ENCODE measurements at regions not wholly inside any gene's neighbourhood (a gene's known extent, or its start where the extent isn't known, plus 50 kb on each side); places are given as distances from the start of the nearest gene placed in this dataset.

DNA sequence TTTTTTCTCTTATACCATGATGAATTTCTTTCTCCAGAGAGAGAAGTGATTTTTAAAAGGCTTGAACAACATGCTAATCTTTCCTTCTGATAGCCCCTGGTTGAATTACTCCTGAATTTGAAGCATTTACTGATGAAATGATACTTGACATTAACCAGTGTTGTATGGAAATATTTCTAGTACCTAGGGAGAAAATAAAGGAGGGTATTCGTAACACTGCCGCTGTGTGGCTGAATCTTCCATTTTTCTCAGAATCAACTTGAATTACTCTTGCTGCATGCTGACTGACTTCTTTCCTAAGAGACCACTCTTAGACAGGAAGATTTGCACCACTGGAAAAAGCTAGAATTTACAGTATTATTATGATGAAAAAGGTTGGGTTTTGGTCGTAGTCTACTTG, 118.3 kb downstream of the FAT3 start:
- Histone ChIP-seq H3K36me3 (no peaks in the 10 kb centered on the region), H3K27ac (no peak overlapping the region), H3K9me3 (no peaks in the 10 kb centered on the region), H3K4me1 (no peaks in the 10 kb centered on the region), H3K27me3 (no peaks in the 10 kb centered on the region), H3K4me3 (no peak overlapping the region)
- TF ChIP-seq EP300 (IDR thresholded peaks at IDR 0.05; ENCODE audit: low read depth) (no peak), POLR2AphosphoS5 (IDR thresholded peaks at IDR 0.05) (no peak), POLR2A (IDR thresholded peaks at IDR 0.05) (no peak)
- TF ChIP-seq, protein P1, sequence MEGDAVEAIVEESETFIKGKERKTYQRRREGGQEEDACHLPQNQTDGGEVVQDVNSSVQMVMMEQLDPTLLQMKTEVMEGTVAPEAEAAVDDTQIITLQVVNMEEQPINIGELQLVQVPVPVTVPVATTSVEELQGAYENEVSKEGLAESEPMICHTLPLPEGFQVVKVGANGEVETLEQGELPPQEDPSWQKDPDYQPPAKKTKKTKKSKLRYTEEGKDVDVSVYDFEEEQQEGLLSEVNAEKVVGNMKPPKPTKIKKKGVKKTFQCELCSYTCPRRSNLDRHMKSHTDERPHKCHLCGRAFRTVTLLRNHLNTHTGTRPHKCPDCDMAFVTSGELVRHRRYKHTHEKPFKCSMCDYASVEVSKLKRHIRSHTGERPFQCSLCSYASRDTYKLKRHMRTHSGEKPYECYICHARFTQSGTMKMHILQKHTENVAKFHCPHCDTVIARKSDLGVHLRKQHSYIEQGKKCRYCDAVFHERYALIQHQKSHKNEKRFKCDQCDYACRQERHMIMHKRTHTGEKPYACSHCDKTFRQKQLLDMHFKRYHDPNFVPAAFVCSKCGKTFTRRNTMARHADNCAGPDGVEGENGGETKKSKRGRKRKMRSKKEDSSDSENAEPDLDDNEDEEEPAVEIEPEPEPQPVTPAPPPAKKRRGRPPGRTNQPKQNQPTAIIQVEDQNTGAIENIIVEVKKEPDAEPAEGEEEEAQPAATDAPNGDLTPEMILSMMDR (IDR thresholded peaks at IDR 0.05), result no peak
- intact Hi-C loops (cut with DNase I; ENCODE audit: low total_unique reads), result no loop called here
- 77 to 80% methylated on average over 3 of the region's 3 CpGs for WGBS, 2 donors (ENCODE audit: low coverage in 1 of 2)
- in situ Hi-C loops (cut with MboI; ENCODE audit: low pct_ligation_motif_present in 1 of 4, low pct_unique_long_range_greater_than_20kb in 1 of 4, low sequenced_read_pairs in 3 of 4), result no loop called here
- DNase-seq, result no peak

DNA sequence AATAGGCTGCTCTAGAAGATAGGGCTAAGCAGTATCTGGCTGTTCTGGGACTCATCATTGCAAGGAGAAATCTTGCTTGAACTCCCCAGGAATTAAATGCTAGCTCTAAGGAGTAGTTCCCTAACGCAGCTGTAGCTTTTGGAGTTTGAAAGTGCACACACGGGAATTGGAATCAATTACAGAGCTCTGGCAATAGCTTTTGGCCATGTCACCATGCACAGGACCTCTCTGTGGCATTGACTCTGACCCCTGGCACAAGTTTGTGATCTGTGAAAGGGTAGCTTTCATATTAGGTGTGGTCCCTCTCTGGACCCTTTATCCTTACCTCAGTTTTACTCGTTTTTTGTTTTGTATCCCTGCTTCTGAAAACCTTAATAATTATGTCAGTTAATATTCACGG, 121.6 kb downstream of the FAT3 start:
- H3K27ac ChIP-seq, result no peak overlapping the region
- H3K4me1 ChIP-seq, result no peaks in the 10 kb centered on the region
- no peaks in the 10 kb centered on the region for H3K27me3 ChIP-seq
- no peak overlapping the region for H3K4me3 ChIP-seq
- DNase-seq, result no peak
- WGBS, 2 donors (ENCODE audit: low coverage in 1 of 2), result 65 to 100% methylated on average over 1 to 4 of the region's 4 CpGs
- H3K9me3 ChIP-seq, result no peaks in the 10 kb centered on the region
- in situ Hi-C loops (cut with MboI; ENCODE audit: low pct_ligation_motif_present in 1 of 4, low pct_unique_long_range_greater_than_20kb in 1 of 4, low sequenced_read_pairs in 3 of 4) (no loop called here), intact Hi-C loops (cut with DNase I; ENCODE audit: low total_unique reads) (no loop called here)
- TF ChIP-seq POLR2A (IDR thresholded peaks at IDR 0.05) (no peak), POLR2AphosphoS5 (IDR thresholded peaks at IDR 0.05) (no peak), EP300 (IDR thresholded peaks at IDR 0.05; ENCODE audit: low read depth) (no peak)
- TF ChIP-seq, protein P1 (IDR thresholded peaks at IDR 0.05), result no peak
- H3K36me3 ChIP-seq, result no peaks in the 10 kb centered on the region

DNA sequence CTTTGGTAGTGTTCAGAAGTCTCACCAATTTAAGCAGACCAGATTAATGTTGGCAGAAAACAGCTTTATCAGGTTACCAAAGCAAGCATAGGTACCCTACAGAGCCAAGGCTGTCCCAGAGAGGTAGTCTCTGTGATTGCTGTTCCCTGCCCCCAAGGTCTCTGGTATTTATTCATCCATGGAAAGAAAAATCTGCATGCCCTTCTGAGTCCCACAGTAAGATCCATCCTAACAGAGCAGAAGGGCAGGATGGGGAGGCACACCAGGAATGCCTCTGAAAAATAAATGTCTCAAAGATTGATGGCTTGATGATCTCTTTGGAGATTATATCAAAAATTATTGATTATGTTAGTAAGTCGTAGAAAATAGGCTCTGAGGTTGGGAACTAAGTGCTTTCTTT, 122.8 kb downstream of the FAT3 start:
- Histone ChIP-seq H3K9me3 (no peaks in the 10 kb centered on the region), H3K27ac (no peak overlapping the region), H3K4me1 (no peaks in the 10 kb centered on the region), H3K36me3 (no peaks in the 10 kb centered on the region), H3K27me3 (no peaks in the 10 kb centered on the region), H3K4me3 (no peak overlapping the region)
- DNase-seq, result no peak
- in situ Hi-C loops (cut with MboI; ENCODE audit: low pct_ligation_motif_present in 1 of 4, low pct_unique_long_range_greater_than_20kb in 1 of 4, low sequenced_read_pairs in 3 of 4) (no loop called here), intact Hi-C loops (cut with DNase I; ENCODE audit: low total_unique reads) (no loop called here)
- 47 to 56% methylated on average over 1 of the region's 1 CpG for WGBS, 2 donors (ENCODE audit: low coverage in 1 of 2)
- TF ChIP-seq, protein P1 (IDR thresholded peaks at IDR 0.05), result no peak
- TF ChIP-seq EP300 (IDR thresholded peaks at IDR 0.05; ENCODE audit: low read depth) (no peak), POLR2AphosphoS5 (IDR thresholded peaks at IDR 0.05) (no peak), POLR2A (IDR thresholded peaks at IDR 0.05) (no peak)

DNA sequence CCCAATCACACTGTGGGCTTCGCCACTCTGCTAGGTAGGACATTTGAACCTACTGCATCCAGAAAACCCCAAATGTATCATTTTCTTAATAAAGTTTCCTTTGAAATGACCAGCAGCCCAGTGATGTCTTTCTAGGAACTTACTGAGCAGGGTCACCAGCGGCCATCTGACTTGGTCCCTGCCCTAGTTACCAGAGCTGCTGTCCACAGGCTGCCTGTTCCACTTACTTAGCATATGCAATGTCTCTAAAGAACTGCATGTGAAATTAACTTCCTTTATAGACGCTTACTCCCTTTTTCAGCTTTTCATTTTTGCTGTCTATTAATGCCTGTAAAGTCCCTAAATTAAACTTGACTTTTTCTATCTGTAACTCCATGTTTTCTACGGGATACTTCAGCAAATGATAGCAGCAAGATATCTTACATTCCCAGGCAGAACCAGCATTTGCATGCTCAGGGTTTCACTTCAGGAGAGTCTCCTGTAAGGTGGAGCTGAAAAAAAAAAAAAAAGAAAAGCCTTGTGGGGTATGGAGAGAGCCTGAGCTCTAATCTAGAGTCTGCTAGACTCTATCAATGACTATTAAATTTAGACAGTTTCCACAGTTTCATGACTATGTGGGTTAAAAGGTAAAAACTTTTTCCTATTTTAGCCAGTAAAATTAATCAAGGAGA, 125.0 kb downstream of the FAT3 start:
- intact Hi-C loops (cut with DNase I; ENCODE audit: low total_unique reads), result no loop called here
- Histone ChIP-seq H3K27ac (no peak overlapping the region), H3K27me3 (no peaks in the 10 kb centered on the region), H3K9me3 (no peaks in the 10 kb centered on the region), H3K4me1 (no peaks in the 10 kb centered on the region), H3K4me3 (no peak overlapping the region), H3K36me3 (no peaks in the 10 kb centered on the region)
- TF ChIP-seq, protein P1 (IDR thresholded peaks at IDR 0.05), result no peak
- no peak for TF ChIP-seq EP300 (IDR thresholded peaks at IDR 0.05; ENCODE audit: low read depth)
- no peak for TF ChIP-seq POLR2A (IDR thresholded peaks at IDR 0.05)
- TF ChIP-seq POLR2AphosphoS5 (IDR thresholded peaks at IDR 0.05), result no peak
- no peak for DNase-seq
- in situ Hi-C loops (cut with MboI; ENCODE audit: low pct_ligation_motif_present in 1 of 4, low pct_unique_long_range_greater_than_20kb in 1 of 4, low sequenced_read_pairs in 3 of 4), result no loop called here
- WGBS, 2 donors (ENCODE audit: low coverage in 1 of 2), result 60 to 65% methylated on average over 3 to 4 of the region's 4 CpGs

All from transverse colon (tissue), 4 donors.